Gastroesophageal sphincter (tissue), 3 donors: ENCODE measurements at regions not wholly inside any gene's neighbourhood (a gene's known extent, or its start where the extent isn't known, plus 50 kb on each side); places are given as distances from the start of the nearest gene placed in this dataset.

Experiments used
- EP300 ChIP-seq: sonication (generic); formaldehyde crosslinking; IDR thresholded peaks from one replicate; pipeline ENCODE4 v1.6.1; 2017; ENCODE audit warnings: antibody characterized with exemption, mild to moderate bottlenecking
- POLR2AphosphoS5 ChIP-seq: sonication (generic); formaldehyde crosslinking; IDR thresholded peaks from one replicate; pipeline ENCODE4 v1.6.1; 2017; ENCODE audit warnings: antibody characterized with exemption
- TF ChIP-seq, protein P1 (sequence below), 4 experiments: fragments of 200-600 bp in 2 of 4; fragments of 450-650 bp in 2 of 4; sonication (generic) in 1 of 4; IDR thresholded peaks; one replicate each; pipeline ENCODE4 v1.5.1; 2017 to 2019; ENCODE audit warnings: antibody characterized with exemption in 4 of 4, mild to moderate bottlenecking in 2 of 4, moderate library complexity in 2 of 4

DNA sequence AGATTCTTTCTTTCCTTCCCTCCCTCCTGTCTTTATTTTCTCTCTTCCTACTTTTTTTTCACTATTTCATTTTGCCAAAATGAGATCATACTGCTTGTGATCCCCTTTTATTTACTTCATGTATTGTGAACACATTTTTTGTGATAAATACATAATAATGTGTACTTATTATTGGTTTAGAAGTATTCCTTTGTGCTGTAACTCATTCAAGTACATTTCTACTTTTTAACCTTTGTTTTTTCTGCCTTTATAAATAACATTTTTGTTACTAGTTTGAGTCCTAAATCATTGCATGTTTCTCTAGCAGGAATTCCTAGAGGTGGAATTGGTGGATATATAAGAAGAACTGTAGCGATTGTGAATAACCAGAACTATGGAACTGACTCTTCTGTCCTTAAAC is 214.5 kb upstream of the SFRP2 start:
- no peak for TF ChIP-seq POLR2AphosphoS5
- TF ChIP-seq, protein P1, sequence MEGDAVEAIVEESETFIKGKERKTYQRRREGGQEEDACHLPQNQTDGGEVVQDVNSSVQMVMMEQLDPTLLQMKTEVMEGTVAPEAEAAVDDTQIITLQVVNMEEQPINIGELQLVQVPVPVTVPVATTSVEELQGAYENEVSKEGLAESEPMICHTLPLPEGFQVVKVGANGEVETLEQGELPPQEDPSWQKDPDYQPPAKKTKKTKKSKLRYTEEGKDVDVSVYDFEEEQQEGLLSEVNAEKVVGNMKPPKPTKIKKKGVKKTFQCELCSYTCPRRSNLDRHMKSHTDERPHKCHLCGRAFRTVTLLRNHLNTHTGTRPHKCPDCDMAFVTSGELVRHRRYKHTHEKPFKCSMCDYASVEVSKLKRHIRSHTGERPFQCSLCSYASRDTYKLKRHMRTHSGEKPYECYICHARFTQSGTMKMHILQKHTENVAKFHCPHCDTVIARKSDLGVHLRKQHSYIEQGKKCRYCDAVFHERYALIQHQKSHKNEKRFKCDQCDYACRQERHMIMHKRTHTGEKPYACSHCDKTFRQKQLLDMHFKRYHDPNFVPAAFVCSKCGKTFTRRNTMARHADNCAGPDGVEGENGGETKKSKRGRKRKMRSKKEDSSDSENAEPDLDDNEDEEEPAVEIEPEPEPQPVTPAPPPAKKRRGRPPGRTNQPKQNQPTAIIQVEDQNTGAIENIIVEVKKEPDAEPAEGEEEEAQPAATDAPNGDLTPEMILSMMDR (IDR thresholded peaks at IDR 0.05) = no peak
- no peak for TF ChIP-seq EP300
